Prostate gland (tissue), 2 donors: ENCODE measurements at regions not wholly inside any gene's neighbourhood (a gene's known extent, or its start where the extent isn't known, plus 50 kb on each side); places are given as distances from the start of the nearest gene placed in this dataset.
A peak's percentile ranks its signal among the peaks of the same experiment; 100 is the strongest.

Experiments used
- CTCF ChIP-seq, 4 experiments: fragments of 200-600 bp in 2 of 4; fragments of 450-650 bp in 2 of 4; sonication (generic) in 2 of 4; IDR thresholded peaks; 1 replicate in 3 of 4; 2 replicates in 1 of 4; pipeline ENCODE4 v1.5.1; 2016 to 2019; ENCODE audit warnings: antibody characterized with exemption in 4 of 4, mild to moderate bottlenecking in 2 of 4, moderate library complexity in 2 of 4
- POLR2A ChIP-seq: fragments of 450-650 bp; IDR thresholded peaks from one replicate; pipeline ENCODE4 v1.6.1; 2016; ENCODE audit warnings: antibody characterized with exemption, mild to moderate bottlenecking
- POLR2AphosphoS5 ChIP-seq: sonication (generic); formaldehyde crosslinking; IDR thresholded peaks from one replicate; pipeline ENCODE4 v1.6.1; 2017; ENCODE audit warnings: antibody characterized with exemption

- TF ChIP-seq CTCF (IDR thresholded peaks at IDR 0.05): no peak
- no peak for TF ChIP-seq POLR2A
- peak; percentile 84 for TF ChIP-seq POLR2AphosphoS5
Observed at GRCh38 chr7:96794063-96794462, 84.4 kb upstream of the SEM1 start.
